ENCODE measurements at regions not wholly inside any gene's neighbourhood (a gene's known extent, or its start where the extent isn't known, plus 50 kb on each side); places are given as distances from the start of the nearest gene placed in this dataset.

GRCh38 chr3:14590569-14590968 is 50.4 kb upstream of the GRIP2 start:
- WGBS = 58% methylated on average over 6 of the region's 6 CpGs
- DNase-seq (ENCODE audit: extremely low spot score) = no peak
- Histone ChIP-seq H3K4me1 (no peaks in the 10 kb centered on the region), H3K27ac (replicated peaks in 1 of 4) (no peak overlapping the region), H3K36me3 (no peaks in the 10 kb centered on the region), H3K27me3 (peaks cover 0 to 46% (median 0%) of the 10 kb centered on the region in 4 donors), H3K9me3 (no peaks in the 10 kb centered on the region), H3K4me3 (no peak overlapping the region)
- intact Hi-C loops (cut with DNase I) = no loop called here
- no peak for TF ChIP-seq EP300 (IDR thresholded peaks at IDR 0.05)
- TF ChIP-seq POLR2A (IDR thresholded peaks at IDR 0.05; ENCODE audit: low read depth) = no peak
- no peak for TF ChIP-seq CTCF (IDR thresholded peaks at IDR 0.05)
- TF ChIP-seq POLR2AphosphoS5 (IDR thresholded peaks at IDR 0.05) = no peak

- Histone ChIP-seq H3K4me3 (no peak overlapping the region), H3K36me3 (no peaks in the 10 kb centered on the region), H3K4me1 (no peaks in the 10 kb centered on the region), H3K27ac (replicated peaks in 1 of 4) (no peak overlapping the region), H3K27me3 (peaks cover 0 to 54% (median 0%) of the 10 kb centered on the region in 4 donors), H3K9me3 (no peaks in the 10 kb centered on the region)
- TF ChIP-seq EP300 (IDR thresholded peaks at IDR 0.05) = no peak
- WGBS = 86% methylated on average over 9 of the region's 9 CpGs
- intact Hi-C loops (cut with DNase I) = no loop called here
- DNase-seq (ENCODE audit: extremely low spot score) = no peak
Observed at GRCh38 chr3:14592390-14592789, 52.2 kb upstream of the GRIP2 start.

GRCh38 chr3:14592836-14593235 is 52.7 kb upstream of the GRIP2 start:
- Histone ChIP-seq H3K27me3 (peaks cover 0 to 59% (median 0%) of the 10 kb centered on the region in 4 donors), H3K4me3 (no peak overlapping the region), H3K27ac (replicated peaks in 1 of 4) (no peak overlapping the region), H3K4me1 (no peaks in the 10 kb centered on the region), H3K9me3 (no peaks in the 10 kb centered on the region), H3K36me3 (no peaks in the 10 kb centered on the region)
- TF ChIP-seq POLR2A (IDR thresholded peaks at IDR 0.05; ENCODE audit: low read depth) (no peak), POLR2AphosphoS5 (IDR thresholded peaks at IDR 0.05) (no peak), EP300 (IDR thresholded peaks at IDR 0.05) (no peak), CTCF (IDR thresholded peaks at IDR 0.05) (no peak)
- no peak for DNase-seq (ENCODE audit: extremely low spot score)
- intact Hi-C loops (cut with DNase I) = no loop called here
- 83% methylated on average over 5 of the region's 5 CpGs for WGBS

GRCh38 chr3:14594234-14594633 is 54.1 kb upstream of the GRIP2 start:
- TF ChIP-seq EP300 (IDR thresholded peaks at IDR 0.05) (no peak), CTCF (IDR thresholded peaks at IDR 0.05) (no peak)
- intact Hi-C loops (cut with DNase I) = no loop called here
- H3K27ac ChIP-seq (replicated peaks in 1 of 4) = no peak overlapping the region
- no peak for DNase-seq (ENCODE audit: extremely low spot score)
- H3K9me3 ChIP-seq = no peaks in the 10 kb centered on the region
- no peaks in the 10 kb centered on the region for H3K36me3 ChIP-seq
- WGBS = 53% methylated on average over 6 of the region's 8 CpGs
- no peak overlapping the region for H3K4me3 ChIP-seq
- peaks cover 0 to 62% (median 0%) of the 10 kb centered on the region in 4 donors for H3K27me3 ChIP-seq
- H3K4me1 ChIP-seq = no peaks in the 10 kb centered on the region

GRCh38 chr3:14595561-14595960 is 55.4 kb upstream of the GRIP2 start:
- H3K4me1 ChIP-seq = no peaks in the 10 kb centered on the region
- H3K4me3 ChIP-seq = no peak overlapping the region
- DNase-seq (ENCODE audit: extremely low spot score) = no peak
- no peak overlapping the region for H3K27ac ChIP-seq (replicated peaks in 1 of 4)
- WGBS = 67% methylated on average over 8 of the region's 8 CpGs
- H3K36me3 ChIP-seq = no peaks in the 10 kb centered on the region
- intact Hi-C loops (cut with DNase I) = no loop called here
- TF ChIP-seq POLR2AphosphoS5 (IDR thresholded peaks at IDR 0.05) = no peak
- TF ChIP-seq POLR2A (IDR thresholded peaks at IDR 0.05; ENCODE audit: low read depth) = no peak
- TF ChIP-seq CTCF (IDR thresholded peaks at IDR 0.05) = no peak
- no peaks in the 10 kb centered on the region for H3K9me3 ChIP-seq
- H3K27me3 ChIP-seq = peaks cover 0 to 70% (median 0%) of the 10 kb centered on the region in 4 donors
